NB4 (cell line): ENCODE measurements at regions not wholly inside any gene's neighbourhood (a gene's known extent, or its start where the extent isn't known, plus 50 kb on each side); places are given as distances from the start of the nearest gene placed in this dataset.

Source experiments
- POLR2A ChIP-seq: IDR thresholded peaks from 2 replicates; pipeline ENCODE4 v1.6.1; 2011; ENCODE audit warnings: mild to moderate bottlenecking; ENCODE audit not compliant: insufficient read length; ENCODE audit errors: extremely low read depth
- TF ChIP-seq, protein P1 (sequence below): IDR thresholded peaks from one replicate; pipeline ENCODE4 v1.5.1; 2012; ENCODE audit warnings: low read depth, low read length
- TF ChIP-seq, protein P2 (sequence below): IDR thresholded peaks from 2 replicates; pipeline ENCODE4 v1.6.1; 2011; ENCODE audit warnings: low read depth, low read length

DNA sequence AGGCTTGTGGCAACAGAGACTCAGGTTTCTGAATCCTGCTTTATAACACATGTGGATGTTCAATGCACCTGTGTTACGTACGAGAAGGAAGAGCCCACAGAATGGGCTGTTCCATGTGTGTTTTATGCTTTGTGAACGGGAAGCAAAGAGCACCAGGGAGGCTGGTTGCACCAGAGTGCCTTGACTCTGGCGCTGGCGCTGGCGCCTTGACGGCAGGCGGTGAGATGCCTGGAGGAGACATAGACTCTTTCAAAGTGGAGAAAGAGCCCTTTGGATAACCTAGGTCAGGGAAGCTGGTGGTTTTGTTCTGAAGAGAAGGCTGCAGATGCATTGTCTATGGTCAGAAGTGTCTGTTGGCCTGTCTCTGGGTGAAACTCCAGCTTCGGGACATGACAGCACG lies 80.2 kb upstream of the APCDD1 start:
- TF ChIP-seq, protein P1, sequence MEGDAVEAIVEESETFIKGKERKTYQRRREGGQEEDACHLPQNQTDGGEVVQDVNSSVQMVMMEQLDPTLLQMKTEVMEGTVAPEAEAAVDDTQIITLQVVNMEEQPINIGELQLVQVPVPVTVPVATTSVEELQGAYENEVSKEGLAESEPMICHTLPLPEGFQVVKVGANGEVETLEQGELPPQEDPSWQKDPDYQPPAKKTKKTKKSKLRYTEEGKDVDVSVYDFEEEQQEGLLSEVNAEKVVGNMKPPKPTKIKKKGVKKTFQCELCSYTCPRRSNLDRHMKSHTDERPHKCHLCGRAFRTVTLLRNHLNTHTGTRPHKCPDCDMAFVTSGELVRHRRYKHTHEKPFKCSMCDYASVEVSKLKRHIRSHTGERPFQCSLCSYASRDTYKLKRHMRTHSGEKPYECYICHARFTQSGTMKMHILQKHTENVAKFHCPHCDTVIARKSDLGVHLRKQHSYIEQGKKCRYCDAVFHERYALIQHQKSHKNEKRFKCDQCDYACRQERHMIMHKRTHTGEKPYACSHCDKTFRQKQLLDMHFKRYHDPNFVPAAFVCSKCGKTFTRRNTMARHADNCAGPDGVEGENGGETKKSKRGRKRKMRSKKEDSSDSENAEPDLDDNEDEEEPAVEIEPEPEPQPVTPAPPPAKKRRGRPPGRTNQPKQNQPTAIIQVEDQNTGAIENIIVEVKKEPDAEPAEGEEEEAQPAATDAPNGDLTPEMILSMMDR = no peak
- no peak for TF ChIP-seq POLR2A
- TF ChIP-seq, protein P2, sequence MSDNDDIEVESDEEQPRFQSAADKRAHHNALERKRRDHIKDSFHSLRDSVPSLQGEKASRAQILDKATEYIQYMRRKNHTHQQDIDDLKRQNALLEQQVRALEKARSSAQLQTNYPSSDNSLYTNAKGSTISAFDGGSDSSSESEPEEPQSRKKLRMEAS = no peak
